ENCODE measurements at regions not wholly inside any gene's neighbourhood (a gene's known extent, or its start where the extent isn't known, plus 50 kb on each side); places are given as distances from the start of the nearest gene placed in this dataset.

DNA sequence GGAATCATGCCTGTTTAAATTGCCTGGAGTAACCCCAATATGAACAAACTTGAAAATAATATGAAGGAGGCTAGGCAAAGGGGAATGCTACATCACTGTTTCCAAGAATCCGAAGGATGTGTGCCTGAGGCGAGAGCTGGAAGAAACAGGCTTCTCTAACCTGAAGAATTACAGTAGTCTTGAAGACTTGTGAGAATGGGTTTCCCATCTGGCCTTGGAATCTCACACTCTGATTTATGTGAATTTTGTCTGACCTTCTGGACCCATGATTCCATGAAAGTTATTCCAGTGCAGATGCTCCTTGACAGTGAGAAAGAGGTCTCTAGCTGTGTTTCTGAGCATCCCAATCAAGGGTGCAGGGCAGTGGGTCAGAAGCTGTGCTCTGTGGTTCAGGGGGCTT is 122.1 kb upstream of the PARP11 start:
- ATAC-seq (ENCODE audit: insufficient number of reproducible peaks, low FRiP score, low read depth) (no peak), DNase-seq (ENCODE audit: low spot score) (no peak)
- Histone ChIP-seq H3K9me3 (no peaks in the 10 kb centered on the region), H3K36me3 (no peaks in the 10 kb centered on the region), H3K27me3 (replicated peaks; ENCODE audit: insufficient read depth) (no peaks in the 10 kb centered on the region), H3K27ac (no peak overlapping the region), H3K4me3 (no peak overlapping the region), H3K4me1 (ENCODE audit: control insufficient read depth in 1 of 2, low read depth in 2 of 2) (no peaks in the 10 kb centered on the region)
- TF ChIP-seq, protein P1, sequence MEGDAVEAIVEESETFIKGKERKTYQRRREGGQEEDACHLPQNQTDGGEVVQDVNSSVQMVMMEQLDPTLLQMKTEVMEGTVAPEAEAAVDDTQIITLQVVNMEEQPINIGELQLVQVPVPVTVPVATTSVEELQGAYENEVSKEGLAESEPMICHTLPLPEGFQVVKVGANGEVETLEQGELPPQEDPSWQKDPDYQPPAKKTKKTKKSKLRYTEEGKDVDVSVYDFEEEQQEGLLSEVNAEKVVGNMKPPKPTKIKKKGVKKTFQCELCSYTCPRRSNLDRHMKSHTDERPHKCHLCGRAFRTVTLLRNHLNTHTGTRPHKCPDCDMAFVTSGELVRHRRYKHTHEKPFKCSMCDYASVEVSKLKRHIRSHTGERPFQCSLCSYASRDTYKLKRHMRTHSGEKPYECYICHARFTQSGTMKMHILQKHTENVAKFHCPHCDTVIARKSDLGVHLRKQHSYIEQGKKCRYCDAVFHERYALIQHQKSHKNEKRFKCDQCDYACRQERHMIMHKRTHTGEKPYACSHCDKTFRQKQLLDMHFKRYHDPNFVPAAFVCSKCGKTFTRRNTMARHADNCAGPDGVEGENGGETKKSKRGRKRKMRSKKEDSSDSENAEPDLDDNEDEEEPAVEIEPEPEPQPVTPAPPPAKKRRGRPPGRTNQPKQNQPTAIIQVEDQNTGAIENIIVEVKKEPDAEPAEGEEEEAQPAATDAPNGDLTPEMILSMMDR (IDR thresholded peaks at IDR 0.05) = no peak

DNA sequence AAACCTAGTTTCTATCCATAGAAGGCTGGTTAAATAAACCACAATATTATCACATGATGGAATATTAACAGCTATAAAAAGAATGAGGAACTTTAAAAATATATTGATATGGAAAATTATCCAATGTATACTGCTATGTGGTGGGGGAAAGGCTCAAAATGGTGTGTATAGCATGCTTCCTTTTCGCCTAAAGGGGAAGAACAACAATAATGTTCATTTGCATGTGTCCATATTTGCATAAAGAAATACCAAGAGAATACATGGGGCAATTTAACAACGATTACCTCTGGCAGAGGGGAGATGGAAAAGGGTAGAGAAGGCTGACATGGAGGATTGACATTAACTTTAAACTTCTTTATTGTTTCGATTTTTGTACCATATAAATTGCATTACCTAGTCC is 121.3 kb upstream of the PARP11 start:
- no peak overlapping the region for H3K27ac ChIP-seq
- TF ChIP-seq, protein P1 (IDR thresholded peaks at IDR 0.05) = no peak
- no peaks in the 10 kb centered on the region for H3K27me3 ChIP-seq (replicated peaks; ENCODE audit: insufficient read depth)
- no peak overlapping the region for H3K4me3 ChIP-seq
- DNase-seq (ENCODE audit: low spot score) = no peak
- no peak for ATAC-seq (ENCODE audit: insufficient number of reproducible peaks, low FRiP score, low read depth)
- H3K9me3 ChIP-seq = no peaks in the 10 kb centered on the region
- H3K36me3 ChIP-seq = no peaks in the 10 kb centered on the region
- H3K4me1 ChIP-seq (ENCODE audit: control insufficient read depth in 1 of 2, low read depth in 2 of 2) = no peaks in the 10 kb centered on the region

DNA sequence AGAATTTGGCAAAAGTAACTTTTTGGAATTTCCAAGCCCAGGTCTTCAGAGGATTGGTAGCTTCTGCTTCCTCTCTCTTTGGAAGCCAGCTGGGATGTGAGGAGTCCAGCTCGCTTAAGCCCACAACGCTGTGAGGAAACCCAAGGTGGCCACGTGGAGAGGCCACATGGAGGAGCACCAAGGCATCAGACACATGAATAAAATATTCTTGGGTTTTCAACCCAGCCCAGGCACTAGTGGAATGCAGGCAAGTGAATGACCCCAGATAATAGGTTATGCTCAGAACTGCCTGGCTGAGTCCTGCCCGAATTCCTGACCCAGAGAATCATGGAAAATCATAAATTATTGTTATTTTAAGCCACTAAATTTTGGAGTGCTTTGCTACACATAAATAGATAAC is 119.7 kb upstream of the PARP11 start:
- Histone ChIP-seq H3K27ac (no peak overlapping the region), H3K4me1 (ENCODE audit: control insufficient read depth in 1 of 2, low read depth in 2 of 2) (no peaks in the 10 kb centered on the region), H3K36me3 (no peaks in the 10 kb centered on the region), H3K27me3 (replicated peaks; ENCODE audit: insufficient read depth) (no peaks in the 10 kb centered on the region), H3K4me3 (no peak overlapping the region), H3K9me3 (no peaks in the 10 kb centered on the region)
- DNase-seq (ENCODE audit: low spot score) (no peak), ATAC-seq (ENCODE audit: insufficient number of reproducible peaks, low FRiP score, low read depth) (no peak)
- TF ChIP-seq, protein P1 (IDR thresholded peaks at IDR 0.05) = no peak

DNA sequence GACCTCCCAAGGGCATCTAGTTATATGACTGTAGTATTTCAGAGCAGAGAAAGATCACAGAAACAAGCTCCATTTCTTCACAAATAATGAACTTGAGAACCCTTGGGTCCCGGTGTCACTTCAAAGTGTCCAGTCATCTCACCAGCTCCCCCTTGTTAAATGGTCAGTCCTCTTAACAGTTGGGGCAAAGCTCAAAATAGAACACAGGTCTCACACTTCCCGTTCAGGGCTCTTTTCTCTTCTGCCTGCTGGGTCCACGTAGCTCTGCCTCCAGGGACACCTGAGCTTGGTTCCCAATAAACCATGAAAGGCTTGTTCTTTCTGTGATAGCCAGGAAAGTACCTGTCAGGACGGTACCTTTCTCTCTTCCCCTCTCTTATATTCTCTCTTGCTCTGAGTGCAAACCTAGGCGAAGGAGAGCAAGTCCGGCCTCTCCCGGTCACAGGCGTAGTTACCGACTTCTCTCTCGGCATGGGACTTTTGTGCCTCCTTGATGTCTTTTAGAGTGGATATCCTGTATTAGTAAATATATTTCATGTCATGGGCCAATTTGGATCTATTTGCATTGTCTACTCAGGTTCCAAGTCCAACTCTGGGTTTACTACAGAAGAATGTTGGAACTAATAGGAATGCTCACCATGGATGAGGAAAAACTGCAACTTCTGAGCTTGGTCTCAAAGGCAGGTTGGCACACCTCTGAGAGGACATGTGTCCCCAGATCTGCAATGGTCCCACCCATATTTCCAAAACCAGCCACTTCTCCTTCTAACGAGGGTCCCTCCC is 118.8 kb upstream of the PARP11 start:
- Histone ChIP-seq H3K4me1 (ENCODE audit: control insufficient read depth in 1 of 2, low read depth in 2 of 2) (no peaks in the 10 kb centered on the region), H3K9me3 (no peaks in the 10 kb centered on the region), H3K36me3 (no peaks in the 10 kb centered on the region), H3K27ac (no peak overlapping the region), H3K27me3 (replicated peaks; ENCODE audit: insufficient read depth) (no peaks in the 10 kb centered on the region), H3K4me3 (no peak overlapping the region)
- TF ChIP-seq, protein P1 (IDR thresholded peaks at IDR 0.05) = no peak
- ATAC-seq (ENCODE audit: insufficient number of reproducible peaks, low FRiP score, low read depth) (no peak), DNase-seq (ENCODE audit: low spot score) (no peak)

DNA sequence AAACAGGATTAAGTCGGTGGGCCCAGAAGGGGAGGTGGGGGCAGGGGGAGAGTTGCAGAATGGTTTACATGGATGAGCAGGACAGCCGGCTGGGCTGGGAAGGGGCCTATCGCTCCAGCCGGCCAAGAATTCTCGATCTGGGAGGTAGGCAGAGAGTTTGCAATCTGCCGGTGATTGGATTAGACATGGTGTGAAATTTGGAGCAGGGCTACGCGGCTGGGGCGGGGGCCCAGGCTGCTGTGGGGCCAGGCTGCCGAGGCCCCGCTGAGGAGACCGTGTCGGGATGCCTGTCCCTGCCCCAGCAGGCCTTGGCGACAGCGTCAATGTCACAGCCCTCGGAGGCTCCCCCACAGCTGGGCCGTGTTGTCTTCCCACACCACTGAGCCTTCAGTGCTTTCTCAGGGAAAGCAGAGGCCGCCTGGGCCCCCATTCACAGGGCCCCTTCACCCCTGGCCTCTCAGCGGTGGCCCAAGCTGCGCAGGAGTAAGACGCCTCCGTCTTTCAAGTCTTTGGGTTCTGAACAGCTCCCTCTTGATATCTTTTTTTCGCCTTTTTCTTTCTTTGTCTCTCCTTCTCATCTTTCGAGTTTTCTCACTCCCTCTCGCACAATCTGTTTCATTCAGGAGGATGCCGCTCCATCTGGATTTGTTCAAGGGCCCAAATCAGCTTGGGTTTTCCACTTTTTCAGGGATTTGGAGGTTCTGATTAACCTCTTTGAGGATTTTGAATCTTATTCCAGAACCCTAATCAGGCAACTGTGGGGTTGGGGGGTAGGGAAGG is 117.5 kb upstream of the PARP11 start:
- no peak for DNase-seq (ENCODE audit: low spot score)
- no peaks in the 10 kb centered on the region for H3K36me3 ChIP-seq
- H3K27me3 ChIP-seq (replicated peaks; ENCODE audit: insufficient read depth) = no peaks in the 10 kb centered on the region
- no peak for ATAC-seq (ENCODE audit: insufficient number of reproducible peaks, low FRiP score, low read depth)
- no peak overlapping the region for H3K27ac ChIP-seq
- H3K4me1 ChIP-seq (ENCODE audit: control insufficient read depth in 1 of 2, low read depth in 2 of 2) = no peaks in the 10 kb centered on the region
- TF ChIP-seq, protein P1 (IDR thresholded peaks at IDR 0.05) = no peak
- no peaks in the 10 kb centered on the region for H3K9me3 ChIP-seq
- no peak overlapping the region for H3K4me3 ChIP-seq
